ENCODE measurements at regions not wholly inside any gene's neighbourhood (a gene's known extent, or its start where the extent isn't known, plus 50 kb on each side); places are given as distances from the start of the nearest gene placed in this dataset.

DNA sequence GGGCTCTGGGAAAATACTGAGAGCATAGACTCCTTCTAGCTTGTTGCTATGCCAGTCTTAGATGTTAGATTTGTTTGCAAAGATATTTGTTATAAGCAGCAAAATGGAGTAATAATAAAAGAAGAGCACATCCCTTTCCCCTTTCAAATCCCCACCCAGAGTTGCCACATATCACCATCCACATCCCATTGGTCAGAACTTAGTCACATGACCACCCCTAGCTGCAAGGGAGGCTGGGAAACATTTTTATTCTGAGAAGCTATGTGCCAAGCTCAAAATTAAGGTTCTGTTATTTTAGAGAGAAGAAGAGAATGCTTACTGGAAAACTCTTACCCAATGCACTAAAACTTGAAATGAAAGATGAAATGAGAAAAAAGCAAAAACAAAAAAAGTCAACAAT is 193.9 kb upstream of the MVB12B start:
- ChIA-PET POLR2A (no interaction called here), RAD21 (ENCODE audit: unreplicated experiment) (no interaction called here), CTCF (interaction anchor here (1.8 kb wide), 1 partner anchor 13 kb away, joined by 4 read pairs; no protein-coding TSS in a partner anchor), SMC1A (ENCODE audit: uncharacterized antibody, unreplicated experiment) (no interaction called here)
- H3K9ac ChIP-seq (ENCODE audit: control insufficient read depth, insufficient read depth, low read length), result no peak overlapping the region
- FAIRE-seq (no peak), ATAC-seq (no peak), DNase-seq (ENCODE audit: low read depth, low spot score) (no peak)
- intact Hi-C loops (cut with micrococcal nuclease; ENCODE audit: unreplicated experiment) (no loop called here), in situ Hi-C loops (cut with MboI) (no loop called here)
- no peaks in the 10 kb centered on the region; a peak in 1 of 4 replicates for H3K27me3 ChIP-seq (replicated peaks in 1 of 2; ENCODE audit: control insufficient read depth in 2 of 2, insufficient read depth in 2 of 2, low read length in 1 of 2)
- TF ChIP-seq NFYB (IDR thresholded peaks at IDR 0.05; ENCODE audit: insufficient read depth, low read depth, low read length) (peak; percentile 59), POLR2AphosphoS5 (IDR thresholded peaks at IDR 0.05; ENCODE audit: low read length) (no peak)
- H3K4me3 ChIP-seq, result no peak overlapping the region
- no peak overlapping the region for H3K27ac ChIP-seq (ENCODE audit: control insufficient read depth, insufficient read depth)
- no peak overlapping the region for H3K4me2 ChIP-seq (ENCODE audit: control insufficient read depth, insufficient read depth)
- no TSS peak for BruUV-seq (replicated peaks)
- H2AFZ ChIP-seq (ENCODE audit: control insufficient read depth, low read depth, low read length), result no peak overlapping the region
- no peaks in the 10 kb centered on the region for H4K20me1 ChIP-seq (ENCODE audit: control insufficient read depth, insufficient read depth)
- H3K4me1 ChIP-seq (ENCODE audit: control insufficient read depth, insufficient read depth, low read length), result no peaks in the 10 kb centered on the region
- H3K79me2 ChIP-seq (ENCODE audit: control insufficient read depth, insufficient read depth, low read length), result no peaks in the 10 kb centered on the region
- no peaks in the 10 kb centered on the region for H3K36me3 ChIP-seq (ENCODE audit: control insufficient read depth in 2 of 2, insufficient read depth in 2 of 2, low read length in 1 of 2)
- H3K9me3 ChIP-seq (replicated peaks; ENCODE audit: control insufficient read depth, insufficient read depth, low read length), result no peaks in the 10 kb centered on the region; the same call in 2 of the 3 replicates

DNA sequence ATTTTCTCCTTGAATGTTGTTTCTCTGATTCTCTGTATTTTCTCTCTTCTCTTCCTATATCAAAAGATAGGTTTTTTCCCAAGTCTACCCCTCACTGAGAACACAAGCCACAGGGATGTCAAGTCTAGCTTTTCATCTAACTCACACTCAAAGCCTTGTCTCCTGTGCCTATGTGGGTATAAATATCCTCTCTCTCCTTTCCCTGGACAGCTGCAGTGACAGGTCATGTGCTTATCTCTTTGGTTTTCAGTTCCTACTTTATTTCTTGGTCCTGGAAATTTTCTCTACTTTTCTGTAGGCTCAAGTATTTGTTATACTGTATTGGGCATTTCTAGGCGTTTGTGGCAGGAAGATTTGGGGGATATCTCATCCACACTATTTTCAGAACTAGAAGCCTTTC is 182.4 kb upstream of the MVB12B start:
- CTCF ChIA-PET, result no interaction called here
- Histone ChIP-seq H3K9me3 (replicated peaks; ENCODE audit: control insufficient read depth, insufficient read depth, low read length) (no peaks in the 10 kb centered on the region; the same call in 2 of the 3 replicates), H3K4me2 (ENCODE audit: control insufficient read depth, insufficient read depth) (no peak overlapping the region), H3K27ac (ENCODE audit: control insufficient read depth, insufficient read depth) (no peak overlapping the region), H3K36me3 (ENCODE audit: control insufficient read depth in 2 of 2, insufficient read depth in 2 of 2, low read length in 1 of 2) (no peaks in the 10 kb centered on the region), H2AFZ (ENCODE audit: control insufficient read depth, low read depth, low read length) (no peak overlapping the region), H3K79me2 (ENCODE audit: control insufficient read depth, insufficient read depth, low read length) (no peaks in the 10 kb centered on the region), H3K9ac (ENCODE audit: control insufficient read depth, insufficient read depth, low read length) (no peak overlapping the region), H4K20me1 (ENCODE audit: control insufficient read depth, insufficient read depth) (no peaks in the 10 kb centered on the region), H3K4me1 (ENCODE audit: control insufficient read depth, insufficient read depth, low read length) (no peaks in the 10 kb centered on the region), H3K27me3 (replicated peaks in 1 of 2; ENCODE audit: control insufficient read depth in 2 of 2, insufficient read depth in 2 of 2, low read length in 1 of 2) (no peaks in the 10 kb centered on the region), H3K4me3 (no peak overlapping the region)
- TF ChIP-seq KLF5 (IDR thresholded peaks at IDR 0.05; ENCODE audit: partially characterized antibody) (no peak), ZSCAN29 (IDR thresholded peaks at IDR 0.05) (no peak), GABPA (IDR thresholded peaks at IDR 0.05; ENCODE audit: low read depth) (no peak), NFIC (IDR thresholded peaks at IDR 0.05; ENCODE audit: low read depth, low read length) (no peak), YBX1 (IDR thresholded peaks at IDR 0.05) (no peak)
- TF ChIP-seq, protein P1, sequence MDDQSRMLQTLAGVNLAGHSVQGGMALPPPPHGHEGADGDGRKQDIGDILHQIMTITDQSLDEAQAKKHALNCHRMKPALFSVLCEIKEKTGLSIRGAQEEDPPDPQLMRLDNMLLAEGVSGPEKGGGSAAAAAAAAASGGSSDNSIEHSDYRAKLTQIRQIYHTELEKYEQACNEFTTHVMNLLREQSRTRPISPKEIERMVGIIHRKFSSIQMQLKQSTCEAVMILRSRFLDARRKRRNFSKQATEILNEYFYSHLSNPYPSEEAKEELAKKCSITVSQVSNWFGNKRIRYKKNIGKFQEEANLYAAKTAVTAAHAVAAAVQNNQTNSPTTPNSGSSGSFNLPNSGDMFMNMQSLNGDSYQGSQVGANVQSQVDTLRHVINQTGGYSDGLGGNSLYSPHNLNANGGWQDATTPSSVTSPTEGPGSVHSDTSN (IDR thresholded peaks at IDR 0.05; ENCODE audit: insufficient replicate concordance, low read depth, low read length), result no peak
- TF ChIP-seq, protein P2, sequence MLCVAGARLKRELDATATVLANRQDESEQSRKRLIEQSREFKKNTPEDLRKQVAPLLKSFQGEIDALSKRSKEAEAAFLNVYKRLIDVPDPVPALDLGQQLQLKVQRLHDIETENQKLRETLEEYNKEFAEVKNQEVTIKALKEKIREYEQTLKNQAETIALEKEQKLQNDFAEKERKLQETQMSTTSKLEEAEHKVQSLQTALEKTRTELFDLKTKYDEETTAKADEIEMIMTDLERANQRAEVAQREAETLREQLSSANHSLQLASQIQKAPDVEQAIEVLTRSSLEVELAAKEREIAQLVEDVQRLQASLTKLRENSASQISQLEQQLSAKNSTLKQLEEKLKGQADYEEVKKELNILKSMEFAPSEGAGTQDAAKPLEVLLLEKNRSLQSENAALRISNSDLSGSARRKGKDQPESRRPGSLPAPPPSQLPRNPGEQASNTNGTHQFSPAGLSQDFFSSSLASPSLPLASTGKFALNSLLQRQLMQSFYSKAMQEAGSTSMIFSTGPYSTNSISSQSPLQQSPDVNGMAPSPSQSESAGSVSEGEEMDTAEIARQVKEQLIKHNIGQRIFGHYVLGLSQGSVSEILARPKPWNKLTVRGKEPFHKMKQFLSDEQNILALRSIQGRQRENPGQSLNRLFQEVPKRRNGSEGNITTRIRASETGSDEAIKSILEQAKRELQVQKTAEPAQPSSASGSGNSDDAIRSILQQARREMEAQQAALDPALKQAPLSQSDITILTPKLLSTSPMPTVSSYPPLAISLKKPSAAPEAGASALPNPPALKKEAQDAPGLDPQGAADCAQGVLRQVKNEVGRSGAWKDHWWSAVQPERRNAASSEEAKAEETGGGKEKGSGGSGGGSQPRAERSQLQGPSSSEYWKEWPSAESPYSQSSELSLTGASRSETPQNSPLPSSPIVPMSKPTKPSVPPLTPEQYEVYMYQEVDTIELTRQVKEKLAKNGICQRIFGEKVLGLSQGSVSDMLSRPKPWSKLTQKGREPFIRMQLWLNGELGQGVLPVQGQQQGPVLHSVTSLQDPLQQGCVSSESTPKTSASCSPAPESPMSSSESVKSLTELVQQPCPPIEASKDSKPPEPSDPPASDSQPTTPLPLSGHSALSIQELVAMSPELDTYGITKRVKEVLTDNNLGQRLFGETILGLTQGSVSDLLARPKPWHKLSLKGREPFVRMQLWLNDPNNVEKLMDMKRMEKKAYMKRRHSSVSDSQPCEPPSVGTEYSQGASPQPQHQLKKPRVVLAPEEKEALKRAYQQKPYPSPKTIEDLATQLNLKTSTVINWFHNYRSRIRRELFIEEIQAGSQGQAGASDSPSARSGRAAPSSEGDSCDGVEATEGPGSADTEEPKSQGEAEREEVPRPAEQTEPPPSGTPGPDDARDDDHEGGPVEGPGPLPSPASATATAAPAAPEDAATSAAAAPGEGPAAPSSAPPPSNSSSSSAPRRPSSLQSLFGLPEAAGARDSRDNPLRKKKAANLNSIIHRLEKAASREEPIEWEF (IDR thresholded peaks at IDR 0.05; ENCODE audit: insufficient replicate concordance, low read depth, low read length), result no peak
- in situ Hi-C loops (cut with MboI) (loop anchor here (10.0 kb wide), 1 partner anchor 341 kb away; no protein-coding TSS in a partner anchor), intact Hi-C loops (cut with micrococcal nuclease; ENCODE audit: unreplicated experiment) (loop anchor here (10.0 kb wide), 1 partner anchor 351 kb away; no protein-coding TSS in a partner anchor)
- RAD21 ChIA-PET (ENCODE audit: unreplicated experiment), result no interaction called here
- SMC1A ChIA-PET (ENCODE audit: uncharacterized antibody, unreplicated experiment), result no interaction called here
- no TSS peak for BruUV-seq (replicated peaks)
- no peak for DNase-seq (ENCODE audit: low read depth, low spot score)
- 0% methylated on average over 1 of the region's 1 CpG for WGBS (ENCODE audit: insufficient coverage, insufficient replicate concordance, low lambda C conversion rate, missing lambda C conversion rate)
- no peak for FAIRE-seq
- POLR2A ChIA-PET, result no interaction called here
- ATAC-seq, result no peak

All from GM12878 (cell line).